ENCODE measurements at regions not wholly inside any gene's neighbourhood (a gene's known extent, or its start where the extent isn't known, plus 50 kb on each side); places are given as distances from the start of the nearest gene placed in this dataset.

GRCh38 chr7:389911-390601 lies 100.1 kb downstream of the FOXL3 start:
- no peaks in the 10 kb centered on the region for H3K27me3 ChIP-seq (replicated peaks in 1 of 2; ENCODE audit: control insufficient read depth in 2 of 2, insufficient read depth in 2 of 2, low read length in 1 of 2)
- no peak overlapping the region for H3K4me2 ChIP-seq (ENCODE audit: control insufficient read depth, insufficient read depth)
- H3K27ac ChIP-seq (ENCODE audit: control insufficient read depth, insufficient read depth) = no peak overlapping the region
- ChIA-PET POLR2A (no interaction called here), RAD21 (ENCODE audit: unreplicated experiment) (no interaction called here), SMC1A (ENCODE audit: uncharacterized antibody, unreplicated experiment) (no interaction called here), CTCF (no interaction called here)
- WGBS (ENCODE audit: insufficient coverage, insufficient replicate concordance, low lambda C conversion rate, missing lambda C conversion rate) = 58% methylated on average over 21 of the region's 21 CpGs
- H2AFZ ChIP-seq (ENCODE audit: control insufficient read depth, low read depth, low read length) = no peak overlapping the region
- ATAC-seq = no peak
- in situ Hi-C loops (cut with MboI) (no loop called here), intact Hi-C loops (cut with micrococcal nuclease; ENCODE audit: unreplicated experiment) (no loop called here)
- H4K20me1 ChIP-seq (ENCODE audit: control insufficient read depth, insufficient read depth) = no peaks in the 10 kb centered on the region
- no peaks in the 10 kb centered on the region for H3K79me2 ChIP-seq (ENCODE audit: control insufficient read depth, insufficient read depth, low read length)
- peaks cover 7% of the 10 kb centered on the region; the same call in 2 of the 3 replicates for H3K9me3 ChIP-seq (replicated peaks; ENCODE audit: control insufficient read depth, insufficient read depth, low read length)
- H3K4me1 ChIP-seq (ENCODE audit: control insufficient read depth, insufficient read depth, low read length) = no peaks in the 10 kb centered on the region
- H3K4me3 ChIP-seq = no peak overlapping the region
- TF ChIP-seq, protein P1, sequence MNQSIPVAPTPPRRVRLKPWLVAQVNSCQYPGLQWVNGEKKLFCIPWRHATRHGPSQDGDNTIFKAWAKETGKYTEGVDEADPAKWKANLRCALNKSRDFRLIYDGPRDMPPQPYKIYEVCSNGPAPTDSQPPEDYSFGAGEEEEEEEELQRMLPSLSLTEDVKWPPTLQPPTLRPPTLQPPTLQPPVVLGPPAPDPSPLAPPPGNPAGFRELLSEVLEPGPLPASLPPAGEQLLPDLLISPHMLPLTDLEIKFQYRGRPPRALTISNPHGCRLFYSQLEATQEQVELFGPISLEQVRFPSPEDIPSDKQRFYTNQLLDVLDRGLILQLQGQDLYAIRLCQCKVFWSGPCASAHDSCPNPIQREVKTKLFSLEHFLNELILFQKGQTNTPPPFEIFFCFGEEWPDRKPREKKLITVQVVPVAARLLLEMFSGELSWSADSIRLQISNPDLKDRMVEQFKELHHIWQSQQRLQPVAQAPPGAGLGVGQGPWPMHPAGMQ (IDR thresholded peaks at IDR 0.05; ENCODE audit: borderline replicate concordance) = no peak
- TF ChIP-seq SMAD1 (IDR thresholded peaks at IDR 0.05; ENCODE audit: low read depth, partially characterized antibody) (no peak), TCF12 (IDR thresholded peaks at IDR 0.05; ENCODE audit: low read depth, low read length) (no peak), EP300 (IDR thresholded peaks at IDR 0.05; ENCODE audit: borderline replicate concordance in 1 of 2, control insufficient read depth in 1 of 2, low read depth in 2 of 2, low read length in 2 of 2) (no peak), CHD4 (IDR thresholded peaks at IDR 0.05) (no peak), ZNF687 (IDR thresholded peaks at IDR 0.05) (no peak), MYB (IDR thresholded peaks at IDR 0.05; ENCODE audit: borderline replicate concordance, low read depth, low read length) (no peak), HCFC1 (IDR thresholded peaks at IDR 0.05; ENCODE audit: low read length) (no peak), MYC (IDR thresholded peaks at IDR 0.05; ENCODE audit: insufficient read depth, insufficient read length, insufficient replicate concordance, low read length, severe bottlenecking) (no peak), ZBTB11 (CRISPR knock-in tag; IDR thresholded peaks at IDR 0.05) (no peak), NR2C2 (IDR thresholded peaks at IDR 0.05; ENCODE audit: borderline replicate concordance, control insufficient read depth, insufficient read length, low read depth) (no peak)
- H3K9ac ChIP-seq (ENCODE audit: control insufficient read depth, insufficient read depth, low read length) = no peak overlapping the region
- no TSS peak for BruUV-seq (replicated peaks)
- FAIRE-seq = no peak
- no peaks in the 10 kb centered on the region for H3K36me3 ChIP-seq (ENCODE audit: control insufficient read depth in 2 of 2, insufficient read depth in 2 of 2, low read length in 1 of 2)
- DNase-seq (ENCODE audit: low read depth, low spot score) = no peak

Measured in GM12878 (cell line).